GM12873 (cell line): ENCODE measurements at regions not wholly inside any gene's neighbourhood (a gene's known extent, or its start where the extent isn't known, plus 50 kb on each side); places are given as distances from the start of the nearest gene placed in this dataset.

Experiments used
- CTCF ChIP-seq: IDR thresholded peaks from 2 replicates; pipeline ENCODE4 v1.5.1; 2012; ENCODE audit warnings: low read depth, mild to moderate bottlenecking, moderate library complexity, low read length, control low read depth; ENCODE audit not compliant: insufficient read depth; ENCODE audit errors: missing control alignments

GRCh38 chr12:125936502-125936901 is 871.3 kb downstream of the AACS start:
- TF ChIP-seq CTCF, result no peak

DNA sequence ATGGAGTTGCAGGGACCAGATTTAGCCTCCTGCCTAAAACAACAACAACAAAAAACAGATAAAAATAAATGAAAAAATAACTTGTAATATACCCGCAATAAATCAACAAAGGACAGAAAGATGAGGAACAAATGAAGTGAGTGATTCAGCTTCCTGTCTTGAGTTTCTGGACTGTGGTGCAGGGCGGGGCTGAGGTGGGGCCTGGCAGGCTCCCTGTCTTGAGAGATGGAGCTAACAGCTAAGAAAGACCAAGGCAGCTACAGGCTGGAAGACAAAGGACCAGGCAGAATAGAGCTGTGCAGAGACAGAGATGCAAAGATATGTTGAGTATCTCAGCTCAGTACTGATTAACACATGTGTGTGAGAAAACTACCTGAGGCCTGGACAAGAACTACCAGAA is 879.2 kb downstream of the AACS start:
- no peak for TF ChIP-seq CTCF

GRCh38 chr12:125949471-125949870 is 884.2 kb downstream of the AACS start:
- TF ChIP-seq CTCF, result no peak

DNA sequence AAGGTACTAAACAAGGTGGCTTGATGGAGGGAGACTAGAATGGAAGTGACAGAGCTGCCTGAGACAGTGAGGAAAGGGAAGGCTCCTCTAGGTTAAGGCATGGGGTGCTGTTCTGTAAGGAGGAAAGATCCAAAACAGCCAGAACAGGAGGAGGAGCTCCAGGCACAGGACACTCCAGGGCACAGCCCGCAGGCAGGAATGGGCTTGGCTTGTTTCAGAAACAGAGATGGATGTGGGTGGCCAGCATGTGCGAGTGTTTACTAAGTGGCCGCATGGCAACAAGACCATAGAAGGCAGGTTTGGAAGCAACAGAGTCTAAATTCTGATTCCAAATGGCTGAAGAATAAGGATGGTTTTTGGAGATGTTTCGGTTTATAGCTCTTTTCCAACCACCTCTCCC is 889.1 kb downstream of the AACS start:
- no peak for TF ChIP-seq CTCF

DNA sequence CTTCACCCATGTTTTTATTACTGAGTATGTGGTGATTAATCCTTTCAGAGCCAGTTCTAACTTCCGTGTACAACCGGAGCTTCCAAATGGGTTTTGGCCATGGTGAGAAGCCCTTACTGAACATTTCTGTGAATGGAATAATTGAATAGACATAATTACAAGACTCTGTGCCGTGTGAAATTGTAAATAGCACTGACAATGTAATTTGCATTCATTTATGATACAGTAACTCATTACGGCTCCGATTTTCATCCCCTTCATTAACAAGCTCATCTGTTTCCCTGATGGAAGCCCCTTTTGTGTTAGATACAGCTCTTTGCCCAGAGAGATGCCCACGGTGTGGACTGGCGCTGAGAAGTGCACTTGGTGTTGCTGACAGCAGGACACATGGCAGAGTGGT is 891.0 kb downstream of the AACS start:
- TF ChIP-seq CTCF, result no peak

- no peak for TF ChIP-seq CTCF
These were observed 901.4 kb downstream of the AACS start for GRCh38 chr12:125966641-125967040.

GRCh38 chr12:125968413-125968812 is 903.2 kb downstream of the AACS start:
- no peak for TF ChIP-seq CTCF

DNA sequence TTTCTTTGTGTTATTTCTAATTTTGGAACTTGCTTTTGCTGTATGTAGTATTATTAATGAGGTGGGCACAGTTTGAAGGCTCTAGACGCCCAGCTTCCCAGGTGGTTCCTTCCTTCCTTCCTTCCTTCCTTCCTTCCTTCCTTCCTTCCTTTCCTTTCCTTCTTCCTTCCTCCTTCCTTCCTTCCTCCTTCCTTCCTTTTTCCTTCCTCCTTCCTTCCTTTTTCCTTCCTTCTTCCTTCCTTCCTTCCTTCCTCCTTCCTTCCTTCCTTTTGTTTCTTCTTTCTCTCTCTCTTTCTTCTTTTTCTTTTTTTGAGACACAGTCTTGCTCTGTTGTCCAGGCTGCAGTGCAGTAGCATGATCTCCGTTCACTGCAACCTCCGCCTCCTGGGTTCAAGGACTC is 906.7 kb downstream of the AACS start:
- no peak for TF ChIP-seq CTCF
